ENCODE measurements at regions not wholly inside any gene's neighbourhood (a gene's known extent, or its start where the extent isn't known, plus 50 kb on each side); places are given as distances from the start of the nearest gene placed in this dataset.
"Not testable (repeated sequence)": the region's sequence is repeated elsewhere in the genome, so short reads cannot be mapped to it uniquely, and the experiment has no call there.

GRCh38 chr18:64392202-64392601 lies 243.3 kb upstream of the LINC00305 start:
- no peak for DNase-seq

- DNase-seq: no peak
Observed at GRCh38 chr18:64384101-64384500, 235.2 kb upstream of the LINC00305 start.

- no peak for DNase-seq
Observed at GRCh38 chr18:64380117-64380516, 231.2 kb upstream of the LINC00305 start.

DNA sequence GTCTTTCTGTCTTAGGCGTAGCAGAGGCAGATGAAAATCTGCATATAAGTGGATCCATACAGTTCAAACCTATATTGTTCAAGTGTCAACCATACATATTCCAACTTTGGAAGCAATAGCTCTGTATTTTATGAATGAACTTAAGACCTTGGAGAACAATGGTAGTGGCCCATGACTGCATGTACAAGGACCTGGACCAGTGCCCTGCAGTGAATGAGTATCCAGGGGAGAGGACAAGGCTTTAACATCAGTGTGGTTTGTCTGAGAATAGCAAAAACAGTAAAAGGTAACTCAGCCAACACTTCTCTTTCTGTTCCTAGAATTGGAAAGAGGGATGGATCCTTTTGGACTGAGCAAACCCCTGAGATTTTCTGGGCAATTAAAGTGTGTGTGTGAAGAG lies 230.8 kb upstream of the LINC00305 start:
- DNase-seq: no peak

DNA sequence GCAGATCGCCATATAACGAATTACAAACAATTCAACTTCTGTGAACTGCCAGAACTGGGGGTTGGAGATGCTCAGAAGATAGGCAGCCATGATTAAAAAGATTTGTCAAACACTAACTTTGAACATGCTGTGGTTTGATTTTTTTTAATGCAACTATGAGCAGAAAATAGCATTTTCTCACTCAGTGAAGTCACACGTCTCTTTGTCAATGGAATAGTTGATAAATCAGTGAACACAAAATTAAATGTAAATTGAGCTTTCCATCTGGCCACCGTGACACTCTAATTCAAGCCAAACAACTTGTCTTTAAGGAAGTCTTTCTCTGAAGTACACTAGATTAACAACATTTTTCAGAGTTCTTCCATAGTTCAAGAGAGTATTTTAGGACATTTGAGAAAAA lies 228.6 kb upstream of the LINC00305 start:
- no peak for DNase-seq

- DNase-seq: no peak
Observed at GRCh38 chr18:64372850-64373249, 224.0 kb upstream of the LINC00305 start.

GRCh38 chr18:64369830-64370440 lies 221.0 kb upstream of the LINC00305 start:
- not testable (repeated sequence) for DNase-seq

- no peak for DNase-seq
Observed at GRCh38 chr18:64365106-64365505, 216.2 kb upstream of the LINC00305 start.

- DNase-seq: no peak
Observed at GRCh38 chr18:64337673-64338072, 188.8 kb upstream of the LINC00305 start.

GRCh38 chr18:64337018-64337417 lies 188.1 kb upstream of the LINC00305 start:
- no peak for DNase-seq

GRCh38 chr18:64334748-64335147 lies 185.9 kb upstream of the LINC00305 start:
- DNase-seq: no peak

DNA sequence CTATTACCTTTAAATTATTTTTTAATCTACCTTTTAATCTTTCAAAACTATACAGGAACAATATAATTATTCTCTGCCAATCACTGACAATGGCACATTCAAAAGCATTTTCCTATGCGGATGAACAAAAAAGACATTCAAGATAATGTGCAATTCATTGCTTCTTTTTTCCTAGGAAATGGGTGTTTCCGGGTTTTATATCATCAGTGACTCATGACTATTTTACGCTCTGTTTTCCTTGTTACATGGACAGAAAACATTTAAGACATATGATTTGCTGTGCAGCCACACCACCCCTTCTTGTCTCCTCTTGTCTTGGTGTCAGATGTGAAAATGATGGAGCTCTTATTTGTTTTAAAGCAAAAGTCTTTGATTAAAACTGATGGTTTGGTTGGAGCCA lies 184.7 kb upstream of the LINC00305 start:
- no peak for DNase-seq

GRCh38 chr18:64332835-64333234 lies 183.9 kb upstream of the LINC00305 start:
- no peak for DNase-seq

GRCh38 chr18:64331419-64331818 lies 182.5 kb upstream of the LINC00305 start:
- no peak for DNase-seq

DNA sequence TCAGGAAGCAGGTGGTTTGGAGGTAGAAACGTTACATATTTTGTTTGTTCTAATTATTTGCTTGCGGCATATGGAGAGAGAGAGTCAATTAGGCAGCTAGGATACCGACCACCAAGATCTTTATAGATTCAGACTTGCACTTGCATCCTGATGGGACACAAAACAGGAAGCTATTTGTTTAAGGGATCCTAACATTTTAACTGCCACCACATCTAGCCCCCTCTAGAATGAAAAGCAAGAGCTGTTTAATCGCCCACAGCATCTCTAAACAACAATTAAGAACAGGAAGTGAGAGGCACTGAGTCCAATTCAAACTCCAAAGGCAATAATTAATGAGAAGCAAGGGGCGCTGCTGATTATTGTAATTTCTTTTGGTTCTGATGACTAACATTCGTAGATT lies 182.0 kb upstream of the LINC00305 start:
- no peak for DNase-seq

GRCh38 chr18:64330161-64330560 lies 181.3 kb upstream of the LINC00305 start:
- no peak for DNase-seq

GRCh38 chr18:64322189-64322588 lies 173.3 kb upstream of the LINC00305 start:
- no peak for DNase-seq

DNA sequence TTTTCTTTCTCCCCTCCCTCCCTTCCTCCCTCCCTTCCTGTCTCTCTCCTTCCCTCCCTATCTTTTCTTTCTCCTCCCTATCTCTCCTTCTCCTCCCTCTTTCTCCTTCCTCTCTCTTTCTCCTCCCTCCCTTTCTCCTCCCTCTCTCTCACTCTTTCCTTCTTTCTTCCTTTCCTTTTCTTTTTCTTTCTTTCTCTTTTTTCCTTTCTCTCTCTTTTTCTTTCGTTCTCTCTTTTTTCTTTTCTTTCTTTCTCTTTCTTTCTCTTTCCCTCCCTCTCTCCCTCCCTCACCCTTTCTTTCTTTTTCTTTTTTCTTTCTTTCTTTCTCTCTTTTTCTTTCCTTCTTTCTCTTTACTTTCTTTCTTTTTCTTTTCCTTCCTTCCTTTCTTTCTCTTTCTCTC lies 169.7 kb upstream of the LINC00305 start:
- no peak for DNase-seq

- no peak for DNase-seq
Observed at GRCh38 chr18:64311859-64312258, 163.0 kb upstream of the LINC00305 start.

DNA sequence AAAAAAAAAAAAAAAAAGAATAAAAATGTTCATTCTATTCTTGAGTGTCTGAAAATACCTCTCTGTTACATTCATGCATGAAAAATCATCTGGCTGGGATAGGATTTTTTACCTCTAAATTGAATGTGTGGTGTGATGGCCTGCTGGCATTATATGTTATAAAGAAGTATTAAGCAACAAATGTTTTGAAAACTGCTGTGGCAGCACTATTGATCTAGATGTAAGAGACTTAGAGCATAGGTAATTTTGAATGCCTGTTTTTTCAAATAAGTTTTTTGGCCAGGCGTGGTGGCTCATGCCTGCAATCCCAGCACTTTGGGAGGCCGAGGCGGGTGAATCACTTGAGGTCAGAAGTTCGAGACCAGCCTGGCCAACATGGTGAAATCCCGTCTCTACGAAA lies 147.0 kb upstream of the LINC00305 start:
- no peak for DNase-seq

GRCh38 chr18:64294967-64295366 lies 146.1 kb upstream of the LINC00305 start:
- DNase-seq: no peak

DNA sequence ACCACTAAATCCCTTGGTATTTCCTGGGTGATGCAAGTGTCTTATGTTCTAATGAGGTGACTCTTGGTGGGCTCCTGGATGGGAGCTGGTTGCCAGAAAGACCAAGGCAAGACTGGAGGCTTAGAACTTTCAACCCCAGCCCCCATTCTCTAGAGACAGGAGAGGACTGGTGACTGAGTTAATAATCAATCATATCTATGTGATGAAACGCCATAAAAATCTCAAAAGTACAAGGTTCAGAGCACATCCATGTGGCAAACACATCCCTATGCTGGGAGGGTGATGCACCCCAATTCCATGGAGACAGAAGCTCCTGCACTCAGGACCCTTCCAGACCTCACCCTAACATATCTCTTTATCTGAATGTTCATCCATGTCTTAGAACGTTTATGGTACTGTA lies 139.5 kb upstream of the LINC00305 start:
- DNase-seq: no peak

- DNase-seq: no peak
Observed at GRCh38 chr18:64287926-64288325, 139.0 kb upstream of the LINC00305 start.

DNA sequence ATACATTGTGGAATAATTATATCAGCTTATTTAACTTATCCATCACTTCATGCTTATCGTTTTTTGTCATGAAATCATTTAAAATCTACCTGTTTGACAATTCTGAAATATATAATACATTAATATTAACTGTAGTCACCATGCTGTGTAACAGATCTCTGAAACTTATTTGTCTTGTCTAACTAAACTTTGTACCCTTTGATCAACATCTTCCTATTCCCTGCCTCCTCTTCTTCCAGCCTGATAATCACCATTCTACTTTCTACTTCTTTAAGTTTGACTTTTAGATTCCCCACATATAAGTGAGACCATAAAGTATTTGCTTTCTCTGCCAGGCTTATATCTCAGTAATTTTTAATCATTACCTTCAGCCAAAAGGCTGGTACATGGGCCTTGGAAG lies 134.2 kb upstream of the LINC00305 start:
- no peak for DNase-seq

DNA sequence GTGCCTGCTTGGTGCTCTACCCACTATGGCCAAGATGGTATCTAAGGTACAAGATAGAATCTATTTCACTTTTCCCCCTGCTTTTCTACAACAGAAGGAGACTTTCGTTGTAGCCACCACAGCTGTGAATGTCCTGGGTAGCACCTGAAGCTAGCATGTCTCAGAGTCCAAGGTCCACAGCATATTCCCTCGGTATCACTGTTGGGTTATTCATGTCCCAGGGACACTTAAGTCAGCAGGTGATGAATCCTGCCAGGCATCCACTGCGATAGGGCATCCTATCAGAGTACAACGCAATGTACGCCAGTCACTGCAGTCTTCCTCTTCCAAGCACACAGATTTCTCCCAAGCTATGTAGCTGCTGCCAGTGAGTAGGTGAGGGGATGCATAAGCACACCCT lies 129.1 kb upstream of the LINC00305 start:
- no peak for DNase-seq

Data from CD4-positive, alpha-beta T cell treated with Interferon gamma for 1 hour (primary cell).